ENCODE measurements at regions not wholly inside any gene's neighbourhood (a gene's known extent, or its start where the extent isn't known, plus 50 kb on each side); places are given as distances from the start of the nearest gene placed in this dataset.

DNA sequence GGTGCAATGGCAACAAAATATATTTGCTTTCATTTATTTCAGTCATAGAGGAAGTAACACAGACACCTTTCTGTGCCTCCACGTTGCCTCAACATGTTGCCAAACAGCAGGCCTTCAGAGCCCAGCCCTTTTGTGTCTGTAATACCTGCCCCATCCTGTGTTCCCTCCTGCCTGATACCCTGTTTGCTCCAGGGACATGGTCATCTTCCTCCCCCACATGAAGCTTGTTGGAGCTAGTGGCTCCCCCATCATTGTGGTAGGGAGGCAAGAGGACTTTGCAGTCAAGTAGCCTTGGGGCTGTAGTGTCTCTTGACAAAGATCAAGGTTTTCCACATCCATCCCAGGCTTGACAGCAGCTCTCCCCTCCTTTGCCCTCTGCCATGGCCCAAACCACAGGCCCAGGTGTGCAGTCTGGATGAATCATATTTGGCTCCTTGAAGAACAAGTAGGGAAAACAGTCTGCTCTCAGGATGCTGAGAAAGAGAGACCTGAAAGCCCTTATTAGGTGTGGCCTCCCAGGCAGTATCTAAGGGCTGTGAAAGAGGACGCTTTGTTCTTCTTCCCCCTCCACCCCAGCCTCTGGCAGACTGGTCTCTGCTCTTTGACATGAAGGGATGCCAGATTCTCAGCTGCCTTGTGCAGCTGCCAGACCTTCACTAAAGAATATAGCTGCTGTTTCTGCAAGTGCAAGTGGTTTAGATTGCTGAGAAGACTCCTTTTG lies 329.0 kb downstream of the C12orf75 start:
- TF ChIP-seq, protein P1, sequence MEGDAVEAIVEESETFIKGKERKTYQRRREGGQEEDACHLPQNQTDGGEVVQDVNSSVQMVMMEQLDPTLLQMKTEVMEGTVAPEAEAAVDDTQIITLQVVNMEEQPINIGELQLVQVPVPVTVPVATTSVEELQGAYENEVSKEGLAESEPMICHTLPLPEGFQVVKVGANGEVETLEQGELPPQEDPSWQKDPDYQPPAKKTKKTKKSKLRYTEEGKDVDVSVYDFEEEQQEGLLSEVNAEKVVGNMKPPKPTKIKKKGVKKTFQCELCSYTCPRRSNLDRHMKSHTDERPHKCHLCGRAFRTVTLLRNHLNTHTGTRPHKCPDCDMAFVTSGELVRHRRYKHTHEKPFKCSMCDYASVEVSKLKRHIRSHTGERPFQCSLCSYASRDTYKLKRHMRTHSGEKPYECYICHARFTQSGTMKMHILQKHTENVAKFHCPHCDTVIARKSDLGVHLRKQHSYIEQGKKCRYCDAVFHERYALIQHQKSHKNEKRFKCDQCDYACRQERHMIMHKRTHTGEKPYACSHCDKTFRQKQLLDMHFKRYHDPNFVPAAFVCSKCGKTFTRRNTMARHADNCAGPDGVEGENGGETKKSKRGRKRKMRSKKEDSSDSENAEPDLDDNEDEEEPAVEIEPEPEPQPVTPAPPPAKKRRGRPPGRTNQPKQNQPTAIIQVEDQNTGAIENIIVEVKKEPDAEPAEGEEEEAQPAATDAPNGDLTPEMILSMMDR (IDR thresholded peaks at IDR 0.05), result no peak
- peak; percentile 62 for TF ChIP-seq POLR2AphosphoS5 (IDR thresholded peaks at IDR 0.05)
- TF ChIP-seq POLR2A (IDR thresholded peaks at IDR 0.05), result no peak
